GM12891 (cell line): ENCODE measurements at regions not wholly inside any gene's neighbourhood (a gene's known extent, or its start where the extent isn't known, plus 50 kb on each side); places are given as distances from the start of the nearest gene placed in this dataset.

ENCODE experiments used
- DNase-seq: peaks from one replicate; pipeline ENCODE4 v3.0.0; 2011; ENCODE audit warnings: low spot score; ENCODE audit not compliant: insufficient read length
- FAIRE-seq: peaks from 2 replicates; lab custom pipeline; 2011; peaks lifted over from hg19 to GRCh38; lab: Jason Lieb, UNC
- PAX5 ChIP-seq: IDR thresholded peaks from 2 replicates; pipeline ENCODE4 v1.6.1; 2011; ENCODE audit warnings: low read length, moderate library complexity, mild to moderate bottlenecking; ENCODE audit not compliant: insufficient read depth, severe bottlenecking
- POLR2A ChIP-seq: IDR thresholded peaks from 2 replicates; pipeline ENCODE4 v1.6.1; 2011; ENCODE audit warnings: low read depth, low read length, control low read depth
- POLR2AphosphoS5 ChIP-seq: IDR thresholded peaks from 2 replicates; pipeline ENCODE4 v1.6.1; 2011; ENCODE audit warnings: low read depth, low read length, control low read depth
- POU2F2 ChIP-seq: IDR thresholded peaks from 2 replicates; pipeline ENCODE4 v1.6.1; 2011; ENCODE audit warnings: low read depth, mild to moderate bottlenecking, control low read depth, low read length, moderate library complexity
- SPI1 ChIP-seq: IDR thresholded peaks from 2 replicates; pipeline ENCODE4 v1.6.1; 2011; ENCODE audit warnings: low read depth, low read length, control low read depth
- TAF1 ChIP-seq: IDR thresholded peaks from 2 replicates; pipeline ENCODE4 v1.6.1; 2011; ENCODE audit warnings: low read depth, low read length, control low read depth

DNA sequence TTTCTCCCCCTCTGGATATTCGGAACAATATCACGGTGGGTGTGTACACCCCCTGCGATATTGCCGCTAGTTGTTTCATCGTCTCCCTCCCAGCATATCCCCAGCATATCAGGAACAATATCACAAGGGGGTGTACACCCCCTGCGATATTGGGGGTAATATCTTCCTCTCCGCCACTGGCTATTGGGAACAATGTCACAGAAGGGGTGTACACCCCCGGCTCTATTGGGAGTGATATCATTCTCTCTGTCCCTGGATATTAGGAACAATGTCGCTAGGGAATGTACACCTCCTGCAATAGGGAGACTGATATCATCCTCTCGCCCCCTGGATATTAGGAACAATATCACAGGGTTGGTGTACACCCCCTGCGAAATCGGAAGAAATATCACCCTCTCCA lies 1932.0 kb downstream of the SUCLG1 start:
- FAIRE-seq (no peak), DNase-seq (no peak)
- TF ChIP-seq POLR2AphosphoS5: no peak
- no peak for TF ChIP-seq POLR2A
- TF ChIP-seq PAX5: no peak
- TF ChIP-seq TAF1: no peak
- no peak for TF ChIP-seq POU2F2
- TF ChIP-seq SPI1: no peak

DNA sequence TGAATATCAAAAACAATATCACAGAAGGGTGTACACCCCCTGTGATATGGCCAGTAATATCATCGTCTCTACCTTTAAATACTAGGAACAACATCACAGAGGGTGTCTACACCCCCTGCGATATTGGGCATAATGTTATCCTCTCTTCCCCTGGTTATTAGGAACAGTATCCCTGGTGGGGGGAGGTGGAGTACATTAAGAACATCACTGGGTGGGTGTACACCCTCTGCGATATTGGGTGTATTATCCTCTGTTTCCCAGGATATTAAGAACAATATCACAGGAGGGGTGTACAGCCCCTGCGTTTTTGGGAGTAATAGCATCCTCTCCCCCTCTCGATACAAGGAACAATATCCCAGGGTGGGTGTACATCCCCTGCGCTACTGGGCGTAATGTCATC lies 1932.8 kb downstream of the SUCLG1 start:
- no peak for FAIRE-seq
- no peak for DNase-seq
- TF ChIP-seq POLR2A (no peak), TAF1 (no peak), PAX5 (no peak), SPI1 (no peak), POLR2AphosphoS5 (no peak), POU2F2 (no peak)

DNA sequence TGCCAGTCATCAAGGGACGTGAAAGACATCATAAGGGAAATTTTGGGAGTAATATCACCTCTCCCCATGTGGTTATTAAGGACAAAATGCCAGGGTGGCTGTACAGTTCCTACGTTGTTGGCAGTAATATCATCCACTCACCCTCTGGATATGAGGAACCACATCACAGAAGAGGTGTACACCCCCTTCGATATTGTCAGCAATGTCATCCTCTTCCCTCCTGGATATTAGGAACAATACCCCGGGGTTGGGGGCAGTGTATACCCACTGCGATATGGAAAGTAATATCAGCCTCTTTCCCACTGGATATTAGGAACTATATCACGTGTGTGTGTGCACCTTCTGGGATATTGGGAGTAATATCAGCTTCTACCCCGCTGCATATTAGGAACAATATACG lies 1933.3 kb downstream of the SUCLG1 start:
- TF ChIP-seq POLR2A (no peak), POLR2AphosphoS5 (no peak), POU2F2 (no peak), PAX5 (no peak), SPI1 (no peak), TAF1 (no peak)
- FAIRE-seq (no peak), DNase-seq (no peak)

DNA sequence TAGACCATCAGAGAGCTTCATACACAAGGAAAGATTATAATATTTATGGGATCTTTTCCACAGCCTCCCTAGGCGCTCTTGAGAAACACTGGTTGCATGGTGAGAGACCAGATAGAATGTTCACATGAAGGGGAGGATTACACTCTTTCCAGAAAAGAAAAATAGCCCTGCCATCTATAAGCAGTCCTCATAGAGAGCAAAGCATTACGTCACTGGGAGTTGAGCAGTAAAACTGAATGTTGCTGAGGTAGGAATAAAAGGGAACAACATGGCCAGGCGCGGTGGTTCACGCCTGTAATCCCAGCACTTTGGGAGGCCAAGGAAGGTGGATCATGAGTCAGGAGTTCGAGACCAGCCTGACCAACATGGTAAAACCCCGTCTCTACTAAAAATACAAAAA lies 1934.3 kb downstream of the SUCLG1 start:
- no peak for FAIRE-seq
- DNase-seq: no peak
- TF ChIP-seq POLR2AphosphoS5 (no peak), SPI1 (no peak), POU2F2 (no peak), TAF1 (no peak), POLR2A (no peak), PAX5 (no peak)

GRCh38 chr2:82511894-82512293 lies 1947.2 kb downstream of the SUCLG1 start:
- FAIRE-seq: no peak
- TF ChIP-seq POLR2AphosphoS5: no peak
- TF ChIP-seq POLR2A: no peak
- TF ChIP-seq SPI1: no peak
- no peak for TF ChIP-seq TAF1
- TF ChIP-seq PAX5: no peak
- no peak for TF ChIP-seq POU2F2
- no peak for DNase-seq

DNA sequence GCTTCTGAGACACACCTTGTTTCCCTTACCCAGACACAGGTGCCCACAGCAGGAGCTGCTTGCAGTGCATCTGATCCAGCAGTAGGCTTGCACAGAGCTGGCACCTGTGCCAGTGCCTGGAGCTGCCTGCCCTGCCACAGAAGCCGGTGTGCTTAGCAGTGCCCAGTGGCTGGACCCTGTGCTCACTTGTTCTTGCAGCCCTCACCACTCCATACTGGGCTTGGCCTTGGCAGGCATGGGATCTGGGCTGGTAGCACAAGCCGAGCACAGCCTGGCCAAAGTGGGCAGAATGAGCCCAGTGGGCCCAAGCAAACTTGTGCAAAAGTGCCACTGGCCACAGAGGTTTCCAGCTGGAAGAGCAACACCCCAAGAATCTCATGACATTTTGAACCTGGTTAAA lies 1950.4 kb downstream of the SUCLG1 start:
- TF ChIP-seq POU2F2 (no peak), PAX5 (no peak), POLR2AphosphoS5 (no peak), POLR2A (no peak), SPI1 (no peak), TAF1 (no peak)
- no peak for FAIRE-seq
- no peak for DNase-seq

DNA sequence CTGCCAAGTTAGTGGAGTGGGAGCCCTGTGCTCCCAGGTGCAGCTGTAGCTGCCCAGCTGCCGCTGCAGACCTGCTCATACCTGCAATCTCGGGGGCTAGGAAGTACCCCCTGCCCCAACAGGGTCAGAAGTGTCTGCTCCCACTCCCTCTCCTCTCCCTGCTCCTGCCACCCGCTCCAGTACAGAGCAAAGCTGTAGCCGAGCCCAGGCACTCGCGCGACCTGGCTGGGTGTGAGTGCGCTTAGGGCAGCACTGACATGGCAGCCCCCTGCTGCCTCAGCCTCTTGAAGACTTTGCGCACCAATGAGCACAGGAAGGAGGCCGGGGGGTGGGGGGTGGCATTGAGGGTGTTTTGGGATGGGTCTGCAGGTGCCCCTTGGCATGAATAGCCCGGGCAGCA lies 1951.4 kb downstream of the SUCLG1 start:
- TF ChIP-seq PAX5: no peak
- TF ChIP-seq POU2F2: no peak
- no peak for TF ChIP-seq SPI1
- no peak for TF ChIP-seq POLR2AphosphoS5
- TF ChIP-seq POLR2A: no peak
- TF ChIP-seq TAF1: no peak
- FAIRE-seq (no peak), DNase-seq (no peak)

GRCh38 chr2:82501217-82501616 lies 1957.9 kb downstream of the SUCLG1 start:
- FAIRE-seq (no peak), DNase-seq (no peak)
- TF ChIP-seq PAX5 (no peak), SPI1 (no peak), POLR2AphosphoS5 (no peak), POLR2A (no peak), POU2F2 (no peak), TAF1 (no peak)

- FAIRE-seq (no peak), DNase-seq (no peak)
- TF ChIP-seq TAF1: no peak
- TF ChIP-seq SPI1: no peak
- no peak for TF ChIP-seq POU2F2
- no peak for TF ChIP-seq POLR2AphosphoS5
- no peak for TF ChIP-seq POLR2A
- TF ChIP-seq PAX5: no peak
Observed at GRCh38 chr2:82498777-82499443, 1960.2 kb downstream of the SUCLG1 start.
